CD8-positive, alpha-beta memory T cell (primary cell): ENCODE measurements at regions not wholly inside any gene's neighbourhood (a gene's known extent, or its start where the extent isn't known, plus 50 kb on each side); places are given as distances from the start of the nearest gene placed in this dataset.
"Not testable (repeated sequence)": the region's sequence is repeated elsewhere in the genome, so short reads cannot be mapped to it uniquely, and the experiment has no call there.

Experiments
- CTCF ChIA-PET: fragments of 350-600 bp; sonication (Branson Sonifier 250); formaldehyde crosslinking; loops from one replicate; lab custom pipeline; 2021; ENCODE audit warnings: antibody characterized with exemption; lab: Charles Lee
- POLR2A ChIA-PET: fragments of 350-600 bp; sonication (Branson Sonifier 250); formaldehyde crosslinking; loops from one replicate; lab custom pipeline; 2021; ENCODE audit warnings: antibody characterized with exemption; lab: Charles Lee
- DNase-seq, 5 donors: peaks; one replicate each; pipeline versions ENCODE4 v3.0.0 to v3.0.0-alpha.2; 2020 to 2022; ENCODE audit warnings: mixed read lengths in 1 of 5
- H3K27ac ChIP-seq: one replicate; pipeline ENCODE4 v1.7.0; 2013; ENCODE audit warnings: low read depth, mild to moderate bottlenecking, low read length, moderate library complexity
- H3K27me3 ChIP-seq: 2 replicates; pipeline ENCODE4 v1.7.0; 2013; ENCODE audit warnings: low read length, mild to moderate bottlenecking; ENCODE audit not compliant: insufficient read depth, poor library complexity, severe bottlenecking
- H3K36me3 ChIP-seq: 2 replicates; pipeline ENCODE4 v1.7.0; 2013; ENCODE audit warnings: mild to moderate bottlenecking, low read length, moderate library complexity; ENCODE audit not compliant: insufficient read depth
- H3K4me1 ChIP-seq: 2 replicates; pipeline ENCODE4 v1.7.0; 2013; ENCODE audit warnings: mild to moderate bottlenecking, low read length, moderate library complexity; ENCODE audit not compliant: insufficient read depth
- H3K4me3 ChIP-seq: 2 replicates; pipeline ENCODE4 v1.7.0; 2013; ENCODE audit warnings: mild to moderate bottlenecking, low read length
- H3K9me3 ChIP-seq: 2 replicates; pipeline ENCODE4 v1.7.0; 2013; ENCODE audit warnings: mild to moderate bottlenecking, low read length
- H3K27ac Mint-ChIP-seq, 8 donors: one replicate each; pipeline ENCODE4 v1.8.0; 2020 to 2021; ENCODE audit warnings: mixed read lengths in 8 of 8, mild to moderate bottlenecking in 6 of 8, inconsistent platforms in 3 of 8, moderate library complexity in 3 of 8
- H3K27me3 Mint-ChIP-seq, 2 donors: one replicate each; pipeline ENCODE4 v1.8.0; 2020 to 2021; ENCODE audit warnings: mixed read lengths in 2 of 2, mild to moderate bottlenecking in 1 of 2, moderate library complexity in 1 of 2
- H3K36me3 Mint-ChIP-seq, 3 donors: one replicate each; pipeline ENCODE4 v1.8.0; 2020 to 2021; ENCODE audit warnings: mixed read lengths in 3 of 3, inconsistent platforms in 1 of 3, mild to moderate bottlenecking in 1 of 3
- H3K4me1 Mint-ChIP-seq, 3 donors: one replicate each; pipeline ENCODE4 v1.8.0; 2020 to 2021; ENCODE audit warnings: mixed read lengths in 3 of 3, inconsistent platforms in 1 of 3, mild to moderate bottlenecking in 1 of 3
- H3K4me3 Mint-ChIP-seq, 7 donors: one replicate each; pipeline ENCODE4 v1.8.0; 2020 to 2021; ENCODE audit warnings: mixed read lengths in 7 of 7, mild to moderate bottlenecking in 6 of 7, moderate library complexity in 4 of 7, inconsistent platforms in 2 of 7
- H3K9me3 Mint-ChIP-seq, 5 donors: one replicate each; pipeline ENCODE4 v1.8.0; 2020 to 2022; ENCODE audit warnings: mixed read lengths in 5 of 5, mild to moderate bottlenecking in 3 of 5, moderate library complexity in 2 of 5, inconsistent platforms in 1 of 5

DNA sequence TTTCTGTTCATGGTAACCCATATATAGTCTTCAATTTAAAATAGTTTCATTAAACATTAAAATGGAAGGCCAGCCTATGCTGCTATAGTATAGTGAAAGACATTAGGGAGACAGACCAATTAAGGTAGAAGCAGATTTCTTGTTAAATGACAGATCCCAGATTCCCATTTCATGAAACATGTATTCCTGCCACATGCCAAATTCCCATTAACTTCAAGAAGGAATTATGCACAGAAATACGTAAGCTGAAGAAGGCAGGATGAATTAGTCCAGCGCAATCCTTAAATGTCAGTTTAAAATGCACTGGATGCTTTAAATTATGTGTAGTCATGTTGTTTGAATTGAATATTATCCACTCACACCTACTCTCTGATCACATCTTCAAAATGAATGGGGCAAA lies 424.9 kb downstream of the SH2D1A start:
- POLR2A ChIA-PET: no interaction called here
- Histone ChIP-seq H3K4me3 (no peak overlapping the region), H3K27ac (no peak overlapping the region), H3K9me3 (no peaks in the 10 kb centered on the region), H3K4me1 (no peaks in the 10 kb centered on the region), H3K36me3 (no peaks in the 10 kb centered on the region), H3K27me3 (no peaks in the 10 kb centered on the region)
- no peaks in the 10 kb centered on the region for H3K9me3 Mint-ChIP-seq
- no peaks in the 10 kb centered on the region for H3K4me1 Mint-ChIP-seq
- CTCF ChIA-PET: no interaction called here
- no peaks in the 10 kb centered on the region for H3K36me3 Mint-ChIP-seq
- no peak for DNase-seq
- no peak overlapping the region for H3K27ac Mint-ChIP-seq
- no peak overlapping the region for H3K4me3 Mint-ChIP-seq
- H3K27me3 Mint-ChIP-seq: peaks cover 0 to 3% of the 10 kb centered on the region in 2 donors

DNA sequence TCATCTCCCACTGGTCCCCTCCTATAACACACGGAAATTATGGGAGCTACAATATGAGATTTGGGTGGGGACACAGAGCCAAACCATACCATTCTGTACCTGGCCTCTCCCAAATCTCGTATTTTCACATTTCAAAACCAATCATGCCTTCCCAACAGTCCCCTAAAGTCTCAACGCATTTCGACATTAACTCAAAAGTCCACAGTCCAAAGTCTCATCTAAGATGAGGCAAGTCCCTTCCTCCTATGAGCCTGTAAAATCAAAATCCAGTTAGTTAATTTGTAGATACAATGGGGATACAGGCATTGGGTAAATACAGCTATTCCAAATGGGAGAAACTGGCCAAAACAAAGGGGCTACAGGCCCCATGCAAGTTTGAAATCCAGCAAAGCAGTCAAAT lies 441.9 kb downstream of the SH2D1A start:
- H3K4me3 ChIP-seq, H3K9me3 Mint-ChIP-seq, H3K36me3 Mint-ChIP-seq, H3K4me1 Mint-ChIP-seq, POLR2A ChIA-PET, H3K27me3 Mint-ChIP-seq, DNase-seq, H3K27ac Mint-ChIP-seq, H3K27ac ChIP-seq, H3K27me3 ChIP-seq, H3K9me3 ChIP-seq, CTCF ChIA-PET, H3K36me3 ChIP-seq, H3K4me1 ChIP-seq, H3K4me3 Mint-ChIP-seq: not testable (repeated sequence)

DNA sequence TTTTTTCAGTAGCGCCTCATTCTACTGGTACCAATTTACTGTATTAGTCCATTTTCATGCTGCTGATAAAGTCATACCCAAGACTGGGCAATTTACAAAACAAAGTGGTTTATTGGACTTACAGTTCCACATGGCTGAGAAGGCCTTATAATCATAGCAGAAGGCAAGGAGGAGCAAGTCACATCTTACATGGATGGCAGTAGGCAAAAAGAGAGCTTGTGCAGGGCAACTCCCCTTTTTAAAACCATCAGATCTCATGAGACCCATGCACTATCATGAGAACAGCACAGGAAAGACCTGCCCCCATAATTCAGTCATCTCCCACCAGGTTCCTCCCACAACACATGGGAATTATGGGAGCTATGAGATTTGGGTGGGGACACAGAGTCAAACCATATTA lies 443.5 kb downstream of the SH2D1A start:
- CTCF ChIA-PET, H3K27ac ChIP-seq, POLR2A ChIA-PET, H3K4me3 ChIP-seq, H3K4me1 Mint-ChIP-seq, H3K36me3 Mint-ChIP-seq, H3K4me3 Mint-ChIP-seq, H3K36me3 ChIP-seq, H3K9me3 Mint-ChIP-seq, H3K27ac Mint-ChIP-seq, H3K27me3 ChIP-seq, H3K9me3 ChIP-seq, H3K27me3 Mint-ChIP-seq, DNase-seq, H3K4me1 ChIP-seq: not testable (repeated sequence)

DNA sequence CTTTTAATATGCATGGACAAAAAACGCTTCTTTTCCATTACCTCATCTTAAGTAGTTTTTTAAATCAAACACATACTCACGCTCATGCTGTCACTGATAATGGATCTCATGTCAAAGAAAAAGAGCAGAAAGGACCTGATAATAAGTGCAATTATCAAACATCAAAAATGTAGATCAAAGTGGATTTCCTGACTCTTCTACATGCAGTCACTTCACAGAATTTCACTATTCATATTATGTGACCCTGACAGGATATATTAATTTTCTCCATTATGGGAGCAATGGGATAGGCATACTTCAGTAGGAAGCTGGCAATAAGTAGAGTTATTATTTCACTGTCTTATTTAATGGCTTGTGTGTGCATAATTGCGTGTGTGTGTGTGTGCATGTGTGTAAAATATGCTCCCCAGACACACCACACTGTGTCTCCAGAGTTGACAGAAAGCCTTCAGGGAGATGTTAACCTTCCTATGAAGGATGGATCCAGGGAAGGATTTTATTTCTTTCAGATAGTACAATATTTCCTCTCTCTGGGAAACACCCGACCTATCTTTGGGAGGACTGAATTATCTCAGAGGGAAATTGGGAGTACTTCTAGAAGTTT lies 445.2 kb downstream of the SH2D1A start:
- no peaks in the 10 kb centered on the region for H3K36me3 ChIP-seq
- H3K27ac ChIP-seq: no peak overlapping the region
- Mint-ChIP-seq H3K4me3 (no peak overlapping the region), H3K9me3 (peaks cover 0 to 5% (median 2%) of the 10 kb centered on the region in 5 donors), H3K27me3 (peaks cover 0 to 7% of the 10 kb centered on the region in 2 donors), H3K27ac (no peak overlapping the region), H3K36me3 (no peaks in the 10 kb centered on the region), H3K4me1 (no peaks in the 10 kb centered on the region)
- no peak for DNase-seq
- H3K4me3 ChIP-seq: no peak overlapping the region
- POLR2A ChIA-PET: no interaction called here
- CTCF ChIA-PET: no interaction called here
- H3K9me3 ChIP-seq: no peaks in the 10 kb centered on the region
- no peaks in the 10 kb centered on the region for H3K27me3 ChIP-seq
- H3K4me1 ChIP-seq: no peaks in the 10 kb centered on the region

DNA sequence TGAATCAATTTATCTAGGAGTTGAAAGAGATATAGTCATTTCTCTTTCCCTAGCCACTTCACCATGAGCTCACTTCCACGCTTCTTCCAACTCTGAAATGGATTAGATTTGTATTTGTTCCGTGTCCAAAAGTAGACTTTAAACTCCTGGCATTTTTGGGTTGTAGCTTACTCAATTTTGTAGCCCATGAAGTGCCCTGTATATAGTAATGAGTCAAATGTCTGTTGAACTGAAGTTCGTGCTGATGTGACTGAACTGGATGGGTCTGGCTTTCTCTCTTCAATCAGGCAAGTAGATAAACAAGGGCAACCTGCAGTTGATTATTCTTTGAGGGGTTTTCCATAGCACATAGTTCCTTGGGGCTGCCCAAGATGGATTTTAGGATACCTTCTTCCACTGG lies 450.6 kb downstream of the SH2D1A start:
- Mint-ChIP-seq H3K4me3 (no peak overlapping the region), H3K27ac (no peak overlapping the region), H3K27me3 (peaks cover 0 to 11% of the 10 kb centered on the region in 2 donors), H3K4me1 (no peaks in the 10 kb centered on the region), H3K9me3 (peaks cover 5 to 15% (median 11%) of the 10 kb centered on the region in 5 donors), H3K36me3 (no peaks in the 10 kb centered on the region)
- Histone ChIP-seq H3K27ac (no peak overlapping the region), H3K4me1 (no peaks in the 10 kb centered on the region), H3K9me3 (no peaks in the 10 kb centered on the region), H3K27me3 (no peaks in the 10 kb centered on the region), H3K4me3 (no peak overlapping the region), H3K36me3 (no peaks in the 10 kb centered on the region)
- CTCF ChIA-PET: no interaction called here
- POLR2A ChIA-PET: no interaction called here
- no peak for DNase-seq

DNA sequence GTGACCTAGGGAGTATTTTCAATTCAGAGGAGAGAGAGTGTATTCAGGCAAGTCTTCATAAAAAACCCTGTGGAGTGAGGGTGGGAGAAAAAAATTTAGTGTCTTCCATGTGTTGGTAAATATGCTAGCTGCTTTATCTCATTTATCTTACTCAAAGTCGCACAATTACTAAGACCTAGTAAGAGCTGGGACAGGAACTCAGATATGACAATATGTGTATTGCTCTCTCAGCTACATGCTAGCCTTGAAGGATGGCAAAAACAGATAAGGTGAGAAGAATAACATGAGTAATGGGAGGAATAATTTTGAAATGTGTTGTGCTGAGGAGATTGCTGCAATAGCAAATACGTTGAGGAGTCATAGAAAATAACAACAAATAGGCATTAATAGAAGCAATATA lies 458.6 kb downstream of the SH2D1A start:
- Mint-ChIP-seq H3K9me3 (peaks cover 11 to 25% (median 16%) of the 10 kb centered on the region in 5 donors), H3K27ac (no peak overlapping the region), H3K4me3 (no peak overlapping the region), H3K27me3 (peaks cover 0 to 8% of the 10 kb centered on the region in 2 donors), H3K4me1 (no peaks in the 10 kb centered on the region), H3K36me3 (peaks cover 0 to 4% (median 0%) of the 10 kb centered on the region in 3 donors)
- Histone ChIP-seq H3K4me3 (no peak overlapping the region), H3K4me1 (no peaks in the 10 kb centered on the region), H3K36me3 (no peaks in the 10 kb centered on the region), H3K27me3 (no peaks in the 10 kb centered on the region), H3K27ac (no peak overlapping the region), H3K9me3 (no peaks in the 10 kb centered on the region)
- DNase-seq: no peak
- ChIA-PET CTCF (no interaction called here), POLR2A (no interaction called here)

DNA sequence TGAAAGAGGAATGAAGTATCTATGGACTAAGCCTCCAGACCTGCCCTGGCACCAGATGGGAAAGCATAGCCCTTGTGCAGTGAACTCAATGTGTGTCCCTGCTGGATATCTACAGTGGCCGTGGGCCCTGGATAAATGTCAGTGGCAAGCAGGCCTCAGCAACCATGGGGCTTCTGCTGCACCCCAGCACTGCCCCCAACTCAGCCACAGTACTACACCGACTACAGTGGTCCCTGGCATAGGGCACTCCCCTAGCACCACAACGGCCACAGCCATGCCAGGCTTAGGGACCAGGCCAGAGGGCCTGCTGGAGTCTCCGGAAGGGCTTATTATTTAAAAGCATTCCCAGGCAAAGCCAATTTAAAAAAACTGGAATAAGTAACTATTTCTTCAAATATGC lies 459.1 kb downstream of the SH2D1A start:
- POLR2A ChIA-PET: no interaction called here
- Histone ChIP-seq H3K9me3 (no peaks in the 10 kb centered on the region), H3K4me3 (no peak overlapping the region), H3K27me3 (no peaks in the 10 kb centered on the region), H3K4me1 (no peaks in the 10 kb centered on the region), H3K27ac (no peak overlapping the region), H3K36me3 (no peaks in the 10 kb centered on the region)
- no peak for DNase-seq
- peaks cover 0 to 4% (median 0%) of the 10 kb centered on the region in 3 donors for H3K36me3 Mint-ChIP-seq
- CTCF ChIA-PET: no interaction called here
- peaks cover 0 to 6% of the 10 kb centered on the region in 2 donors for H3K27me3 Mint-ChIP-seq
- H3K27ac Mint-ChIP-seq: no peak overlapping the region
- peaks cover 11 to 25% (median 14%) of the 10 kb centered on the region in 5 donors for H3K9me3 Mint-ChIP-seq
- no peaks in the 10 kb centered on the region for H3K4me1 Mint-ChIP-seq
- H3K4me3 Mint-ChIP-seq: no peak overlapping the region

DNA sequence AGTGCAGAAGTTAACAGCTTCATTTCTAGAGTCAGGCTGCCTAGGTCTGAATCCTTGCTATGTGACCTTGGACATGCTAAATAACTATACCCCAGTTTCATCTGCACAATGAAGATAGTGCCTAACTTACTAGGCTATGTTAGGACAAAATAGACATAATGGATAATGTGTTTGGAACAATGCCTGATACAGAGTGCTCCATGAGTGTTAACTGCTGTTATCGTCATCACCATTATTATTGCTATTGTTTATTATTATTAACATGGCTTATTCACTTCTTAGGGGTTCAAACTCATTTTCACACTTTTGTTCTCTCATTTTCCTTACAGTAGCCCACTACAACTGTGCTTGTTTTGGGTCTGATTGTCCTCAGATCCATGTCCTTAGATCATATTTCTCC lies 467.7 kb downstream of the SH2D1A start:
- Histone ChIP-seq H3K27ac (no peak overlapping the region), H3K36me3 (no peaks in the 10 kb centered on the region), H3K27me3 (no peaks in the 10 kb centered on the region), H3K4me3 (no peak overlapping the region), H3K9me3 (no peaks in the 10 kb centered on the region), H3K4me1 (no peaks in the 10 kb centered on the region)
- DNase-seq: no peak
- no peaks in the 10 kb centered on the region for H3K9me3 Mint-ChIP-seq
- POLR2A ChIA-PET: no interaction called here
- CTCF ChIA-PET: no interaction called here
- no peak overlapping the region for H3K4me3 Mint-ChIP-seq
- no peaks in the 10 kb centered on the region for H3K36me3 Mint-ChIP-seq
- H3K27me3 Mint-ChIP-seq: peaks cover 0 to 2% of the 10 kb centered on the region in 2 donors
- H3K27ac Mint-ChIP-seq: no peak overlapping the region
- H3K4me1 Mint-ChIP-seq: no peaks in the 10 kb centered on the region

DNA sequence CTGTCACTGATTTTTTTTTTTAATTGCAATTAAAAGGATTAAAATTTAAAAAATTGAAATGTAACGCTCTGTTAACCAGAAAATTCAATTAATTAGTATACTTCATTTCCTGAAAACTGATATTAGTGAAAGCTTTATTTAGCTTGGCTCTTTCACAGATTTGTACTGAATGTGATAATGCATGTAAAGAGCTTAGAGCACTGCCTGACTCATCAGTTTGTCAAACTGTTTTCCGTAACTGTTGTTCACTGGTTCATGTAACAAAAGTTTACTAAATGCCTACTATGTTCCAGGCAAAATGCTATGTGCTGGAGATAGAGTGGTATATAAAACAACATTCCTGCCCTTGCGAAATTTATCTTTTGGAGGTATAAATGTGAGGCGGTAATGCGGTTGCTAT lies 471.7 kb downstream of the SH2D1A start:
- ChIA-PET CTCF (no interaction called here), POLR2A (no interaction called here)
- H3K4me1 Mint-ChIP-seq: no peaks in the 10 kb centered on the region
- H3K36me3 Mint-ChIP-seq: peaks cover 0 to 2% (median 0%) of the 10 kb centered on the region in 3 donors
- Histone ChIP-seq H3K27me3 (no peaks in the 10 kb centered on the region), H3K4me1 (no peaks in the 10 kb centered on the region), H3K36me3 (no peaks in the 10 kb centered on the region), H3K27ac (no peak overlapping the region), H3K9me3 (no peaks in the 10 kb centered on the region), H3K4me3 (no peak overlapping the region)
- no peak for DNase-seq
- no peaks in the 10 kb centered on the region for H3K9me3 Mint-ChIP-seq
- no peaks in the 10 kb centered on the region for H3K27me3 Mint-ChIP-seq
- no peak overlapping the region for H3K27ac Mint-ChIP-seq
- no peak overlapping the region for H3K4me3 Mint-ChIP-seq
